ENCODE measurements at regions not wholly inside any gene's neighbourhood (a gene's known extent, or its start where the extent isn't known, plus 50 kb on each side); places are given as distances from the start of the nearest gene placed in this dataset.

DNA sequence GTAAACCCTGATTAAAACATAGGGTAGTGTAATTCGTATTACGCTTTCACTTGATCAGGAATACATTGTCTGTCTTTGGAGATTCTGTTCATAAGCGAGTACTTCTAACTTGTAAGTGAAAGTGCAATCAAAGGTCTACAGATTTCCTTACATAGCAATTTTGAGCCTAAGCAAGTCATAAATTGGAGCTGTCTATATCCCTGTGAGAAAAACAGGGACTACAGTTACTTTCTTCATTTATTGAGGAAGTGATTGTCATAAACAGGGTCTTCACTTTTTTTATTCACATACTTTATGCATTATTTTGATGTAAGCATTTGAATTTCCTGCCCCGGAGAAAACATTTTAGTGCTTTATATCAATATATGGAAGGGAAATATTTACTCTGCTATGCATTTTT is 670.4 kb downstream of the CBLN2 start:
- no peak for DNase-seq

DNA sequence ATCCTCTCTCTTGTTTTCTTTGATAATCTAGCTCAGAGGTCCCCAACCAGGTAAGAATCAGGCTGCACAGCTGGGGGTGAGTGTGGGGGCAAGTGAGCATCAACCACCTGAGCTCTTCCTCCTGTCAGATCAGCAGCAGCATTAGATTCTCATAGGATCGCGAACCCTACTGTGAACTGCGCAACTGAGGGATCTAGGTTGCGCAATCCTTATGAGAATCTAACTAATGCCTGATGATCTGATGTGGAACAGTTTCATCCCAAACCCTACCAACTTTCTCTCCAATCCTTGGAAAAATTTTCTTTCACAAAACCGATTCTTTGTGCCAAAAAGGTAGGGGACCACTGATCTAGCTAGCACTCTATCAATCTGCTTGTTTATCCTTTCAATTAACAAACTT is 678.3 kb downstream of the CBLN2 start:
- no peak for DNase-seq

DNA sequence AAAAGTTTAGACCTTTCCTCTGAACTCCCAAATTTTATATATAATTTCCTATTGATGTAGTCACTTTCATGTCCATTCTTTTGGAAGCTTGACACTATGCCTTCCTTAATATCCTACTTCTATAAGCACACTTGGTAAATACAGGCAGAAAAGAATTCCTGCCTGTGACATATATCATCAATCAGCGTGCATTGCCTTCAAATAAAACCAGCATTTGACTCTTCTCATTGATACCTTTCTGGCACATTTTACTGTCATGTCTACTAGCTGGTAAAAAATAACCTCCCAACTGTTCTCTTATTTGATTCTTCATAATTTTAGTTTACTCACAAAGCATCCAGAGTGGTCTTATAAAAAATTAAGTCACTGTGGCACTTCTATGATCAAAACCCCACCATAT is 693.5 kb downstream of the CBLN2 start:
- DNase-seq: no peak

DNA sequence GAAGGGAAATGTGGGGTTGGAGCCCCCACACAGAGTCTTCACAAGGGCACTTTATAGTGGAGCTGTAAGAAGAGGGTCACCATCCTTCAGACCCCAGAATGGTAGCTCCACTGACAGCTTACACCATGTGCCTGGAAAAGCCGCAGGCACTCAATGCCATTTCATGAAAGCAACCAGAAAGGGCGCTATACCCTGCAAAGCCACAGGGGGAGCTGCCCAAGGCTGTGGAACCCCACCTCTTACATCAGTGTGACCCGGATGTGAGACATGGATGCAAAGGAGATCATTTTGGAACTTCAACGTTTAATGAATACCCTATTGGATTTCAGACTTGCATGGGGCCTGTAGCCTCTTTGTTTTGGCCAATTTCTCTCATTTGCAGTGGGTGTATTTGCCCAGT is 694.7 kb downstream of the CBLN2 start:
- no peak for DNase-seq

DNA sequence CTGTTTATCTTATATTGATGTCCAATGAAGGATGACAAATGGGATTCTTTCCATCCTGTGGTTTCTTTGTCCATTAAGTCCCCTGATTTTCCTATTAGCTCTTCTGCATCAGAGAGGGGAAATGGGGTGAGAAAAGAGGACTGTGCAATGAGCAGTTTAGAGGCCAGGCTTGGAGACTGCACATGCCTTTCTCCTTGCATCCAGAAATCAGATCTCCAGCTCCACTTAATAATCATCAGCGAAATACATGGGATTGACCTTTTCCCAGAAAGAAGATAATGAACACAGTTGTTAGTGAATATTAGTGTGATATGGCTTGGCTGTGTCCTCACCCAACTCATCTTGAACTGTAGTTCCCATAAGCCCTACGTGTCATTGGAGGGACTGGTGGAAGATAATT is 697.4 kb downstream of the CBLN2 start:
- DNase-seq: no peak

DNA sequence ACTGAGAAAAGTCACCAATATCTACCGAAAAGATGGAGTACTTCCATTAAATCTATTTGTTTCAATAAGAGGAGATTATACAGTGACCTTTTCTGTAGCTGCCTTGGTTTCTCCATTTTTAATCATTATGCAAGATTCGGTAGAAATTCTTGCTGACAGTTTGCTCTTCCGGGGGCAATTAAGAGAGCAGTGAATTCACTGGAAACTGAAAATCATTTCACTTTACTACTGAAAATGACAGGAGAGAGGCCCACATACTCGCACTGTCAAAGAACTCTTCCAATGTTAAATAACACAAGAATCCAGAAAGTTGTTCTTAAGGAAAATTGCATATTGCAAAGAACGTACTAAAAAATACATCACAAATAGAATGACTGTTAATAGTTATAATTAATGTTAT is 699.3 kb downstream of the CBLN2 start:
- DNase-seq: no peak

DNA sequence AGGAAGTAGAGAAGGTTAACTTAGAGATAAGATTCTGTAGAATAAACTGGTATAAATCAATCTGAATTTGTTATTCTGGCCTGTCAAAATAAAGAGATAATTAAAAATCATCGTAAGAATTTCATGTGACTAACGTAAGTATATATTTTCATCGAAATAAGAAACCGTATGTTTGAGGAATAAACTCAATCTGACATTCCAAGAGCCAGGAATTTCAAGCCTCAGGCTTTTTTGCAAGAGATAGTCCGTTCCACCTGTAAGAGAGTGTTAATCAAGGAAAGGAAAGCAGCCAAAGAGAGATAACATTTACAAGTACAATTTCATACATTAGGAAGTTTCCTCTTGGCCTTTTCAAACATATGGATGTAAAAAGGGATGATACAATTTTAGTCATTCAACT is 701.5 kb downstream of the CBLN2 start:
- no peak for DNase-seq

DNA sequence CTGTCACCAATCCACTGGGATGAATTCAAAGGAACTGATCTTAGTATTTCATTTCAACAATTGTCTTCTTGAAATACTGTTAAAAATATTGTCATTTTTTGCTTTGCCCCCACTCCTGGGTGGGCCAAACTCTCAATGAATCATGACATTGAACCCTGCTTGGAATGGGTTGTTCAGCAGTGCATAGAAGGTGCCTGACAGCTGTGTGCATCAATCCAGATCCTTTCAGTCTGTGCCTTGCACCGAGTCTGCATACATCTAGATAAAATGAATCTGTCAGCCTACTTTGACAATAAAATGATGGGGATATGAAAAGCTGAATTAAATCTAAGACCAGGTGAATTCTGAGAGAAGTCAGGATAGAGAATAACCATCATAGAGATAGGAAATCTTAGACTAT is 706.6 kb downstream of the CBLN2 start:
- no peak for DNase-seq

DNA sequence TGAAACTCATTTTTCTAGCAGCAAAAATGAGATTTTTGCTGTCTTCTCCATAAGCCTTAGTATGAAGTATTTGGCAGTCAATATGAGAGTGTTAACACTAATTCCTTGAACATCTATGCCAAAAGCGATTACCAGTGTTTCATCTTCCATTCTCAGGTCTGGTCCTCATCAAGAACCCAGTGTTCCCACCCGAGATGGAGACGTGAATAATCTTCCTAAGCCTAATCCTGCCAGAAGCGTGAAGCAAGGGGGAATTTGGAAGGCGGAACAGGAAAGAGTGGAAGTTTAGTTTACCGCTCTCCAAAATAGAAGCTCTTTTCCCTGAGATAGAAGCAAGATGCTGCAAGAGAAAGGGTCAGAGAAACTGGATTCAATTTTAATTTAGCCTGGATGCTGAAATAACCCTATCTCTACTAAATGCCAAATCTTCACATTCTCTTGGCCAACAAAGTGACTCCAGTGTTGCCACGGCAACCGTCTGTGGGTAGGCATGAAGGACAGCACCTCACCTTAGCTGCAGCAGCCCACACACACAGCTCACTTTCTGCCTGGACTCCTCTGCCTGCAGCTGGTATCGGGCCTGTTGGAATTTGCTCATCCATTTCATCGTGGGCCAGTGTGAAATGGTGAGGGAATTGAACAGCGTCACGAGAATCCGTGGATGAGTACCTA is 711.1 kb downstream of the CBLN2 start:
- DNase-seq: no peak

DNA sequence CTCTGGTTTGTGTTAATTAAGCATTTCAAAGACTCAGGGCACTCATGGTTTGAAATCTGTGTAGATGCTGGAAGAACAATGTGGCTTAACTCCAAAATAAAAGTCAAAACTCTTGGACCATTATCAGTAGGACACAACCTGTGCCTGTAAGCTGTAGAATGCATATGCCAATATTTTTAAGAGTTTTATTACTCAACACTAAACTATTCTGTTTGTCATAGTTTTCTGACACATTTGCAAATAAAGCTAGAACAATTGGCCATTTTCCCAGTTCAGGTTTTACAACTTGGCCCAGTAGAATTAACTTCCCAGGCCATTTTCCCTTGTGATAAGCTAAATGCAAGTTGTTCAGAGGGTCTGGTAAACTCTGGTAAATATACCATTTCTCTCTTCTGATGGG is 713.1 kb downstream of the CBLN2 start:
- no peak for DNase-seq

DNA sequence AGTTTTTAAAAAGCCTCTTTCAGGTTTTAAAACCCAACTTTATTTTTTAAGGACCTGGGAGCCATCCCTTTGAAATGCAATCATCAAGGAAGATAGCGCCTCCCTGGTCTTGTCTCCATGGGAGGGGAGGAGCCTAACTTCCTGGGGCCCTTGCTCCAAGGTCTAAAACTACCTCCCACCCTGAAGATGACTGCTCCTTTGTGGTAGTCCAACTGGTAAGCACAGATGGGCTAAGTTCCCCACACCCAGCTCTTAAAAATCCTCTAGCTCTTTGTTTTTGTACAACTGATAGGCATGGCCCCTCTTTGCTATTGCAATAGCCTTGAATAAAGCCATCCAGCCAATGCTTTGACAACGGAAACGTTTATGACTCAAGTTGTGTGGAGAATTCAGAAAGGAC is 716.8 kb downstream of the CBLN2 start:
- no peak for DNase-seq

DNA sequence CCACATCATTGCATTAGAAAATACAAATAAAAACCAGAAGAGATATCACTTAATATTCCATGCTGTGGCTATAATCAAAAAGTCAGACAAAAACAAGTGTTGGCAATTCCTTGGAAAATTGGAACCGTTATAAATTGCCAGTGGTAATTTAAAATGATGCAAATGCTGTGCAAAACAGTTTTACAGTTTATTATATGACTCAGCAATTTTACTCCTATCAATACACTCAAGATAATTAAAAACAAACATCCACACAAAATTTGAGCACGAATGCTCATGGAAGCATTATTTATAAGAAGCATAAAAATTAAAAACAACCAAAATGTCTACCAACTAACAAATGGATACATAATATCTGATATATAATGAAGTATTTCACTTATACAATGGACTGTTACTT is 728.8 kb downstream of the CBLN2 start:
- DNase-seq: no peak

DNA sequence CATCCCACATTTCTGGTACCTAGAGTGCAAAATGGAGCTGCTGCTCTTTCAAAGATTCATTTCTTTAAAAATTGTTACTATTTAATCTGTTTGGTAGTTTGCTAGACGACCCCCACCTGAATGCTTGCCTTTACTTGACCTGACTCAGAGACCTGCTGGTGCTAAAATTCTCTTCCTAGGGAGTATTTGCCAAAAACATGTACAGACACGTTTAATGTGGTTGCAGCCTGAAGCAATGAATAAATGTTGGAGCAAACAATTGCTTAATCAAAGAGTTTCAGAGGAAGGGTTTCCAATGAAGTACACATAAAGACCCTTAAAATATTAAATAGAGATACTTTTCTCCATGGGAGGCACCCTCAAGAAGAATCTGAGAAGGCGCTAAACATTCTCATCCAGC is 734.4 kb downstream of the CBLN2 start:
- DNase-seq: no peak

DNA sequence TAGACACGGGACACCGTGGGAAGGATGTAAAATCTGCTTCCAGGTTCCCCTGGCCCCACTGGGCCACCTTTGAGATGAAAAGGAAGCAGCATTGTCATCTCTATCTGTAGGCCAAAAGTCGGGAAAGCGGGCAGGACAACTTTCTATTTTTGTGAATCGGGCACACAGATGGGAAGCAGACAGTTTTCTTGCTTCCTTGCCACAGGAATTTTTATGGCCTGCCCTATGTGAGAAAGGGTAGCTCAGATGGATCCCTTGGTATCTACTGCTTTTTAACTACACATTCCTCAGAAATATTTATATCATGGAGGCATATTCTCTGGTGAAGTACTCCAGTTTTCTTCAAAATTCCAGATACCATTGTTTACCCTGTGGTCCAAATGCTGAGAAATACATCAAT is 735.5 kb downstream of the CBLN2 start:
- DNase-seq: no peak

DNA sequence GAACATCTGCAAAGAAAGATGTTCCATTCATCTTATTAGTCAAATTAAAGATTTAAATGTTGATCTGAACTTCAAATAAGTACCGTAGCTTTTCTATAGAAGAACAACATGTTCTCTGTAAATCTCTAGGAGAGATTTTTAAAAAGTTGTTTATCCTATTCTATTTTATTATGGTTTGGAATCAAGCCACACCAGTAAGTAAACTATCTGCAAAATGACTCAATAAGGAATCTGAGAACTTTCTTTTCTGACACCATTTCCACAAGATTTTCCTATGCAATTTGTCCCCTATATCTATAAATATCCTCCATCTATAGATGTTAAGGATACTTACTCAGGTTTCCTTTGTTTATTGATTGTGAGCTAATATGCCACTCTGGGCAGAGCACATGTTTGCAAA is 736.6 kb downstream of the CBLN2 start:
- no peak for DNase-seq

DNA sequence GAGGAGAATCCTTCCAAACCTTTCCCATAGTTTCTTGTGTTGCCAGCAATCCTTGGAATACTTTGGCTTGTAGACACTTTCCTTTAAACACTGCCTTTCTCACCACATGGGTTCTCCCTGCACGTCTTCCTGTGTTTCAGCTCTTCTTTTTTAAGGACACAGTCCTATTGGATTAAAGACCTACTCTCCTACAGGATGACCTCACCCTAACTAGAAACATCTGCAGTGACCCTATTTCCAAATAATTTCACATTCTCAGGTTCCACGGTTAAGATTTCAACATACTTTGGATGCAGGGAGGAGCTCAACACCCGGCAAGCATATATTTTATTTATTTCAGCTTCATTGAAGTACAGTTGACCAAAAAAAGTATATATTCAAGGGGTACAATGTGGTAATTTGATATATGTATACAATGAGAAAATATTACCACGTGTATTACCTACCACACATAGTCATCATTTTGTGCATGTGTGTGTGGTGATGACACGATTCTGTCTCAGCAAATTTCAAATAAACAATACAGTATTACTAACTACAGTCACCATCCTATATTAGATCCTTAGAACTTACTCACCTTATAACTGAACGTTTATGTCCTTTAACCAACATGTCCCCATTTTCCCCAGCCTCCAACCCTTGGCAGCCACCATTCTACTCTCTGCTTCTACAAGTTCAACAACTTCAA is 745.0 kb downstream of the CBLN2 start:
- no peak for DNase-seq

DNA sequence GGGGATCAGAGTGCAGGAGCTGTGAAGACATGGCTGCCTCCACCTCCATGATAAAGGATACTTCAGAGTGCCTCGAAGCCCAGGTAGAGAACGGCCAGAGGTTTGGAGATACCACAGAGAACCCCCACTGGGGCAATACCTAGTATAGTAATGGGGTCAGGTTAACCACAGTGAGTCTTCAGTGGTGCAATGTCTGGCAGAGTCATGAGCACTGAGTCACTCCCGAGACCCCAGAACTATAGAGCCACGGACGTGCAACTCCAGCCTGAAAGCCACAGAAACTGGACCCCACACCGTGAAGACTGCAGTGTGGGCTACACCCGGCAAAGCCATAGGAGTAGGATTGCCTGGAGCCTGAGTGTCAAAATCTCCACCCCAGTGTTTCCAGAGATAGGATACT is 746.6 kb downstream of the CBLN2 start:
- no peak for DNase-seq

DNA sequence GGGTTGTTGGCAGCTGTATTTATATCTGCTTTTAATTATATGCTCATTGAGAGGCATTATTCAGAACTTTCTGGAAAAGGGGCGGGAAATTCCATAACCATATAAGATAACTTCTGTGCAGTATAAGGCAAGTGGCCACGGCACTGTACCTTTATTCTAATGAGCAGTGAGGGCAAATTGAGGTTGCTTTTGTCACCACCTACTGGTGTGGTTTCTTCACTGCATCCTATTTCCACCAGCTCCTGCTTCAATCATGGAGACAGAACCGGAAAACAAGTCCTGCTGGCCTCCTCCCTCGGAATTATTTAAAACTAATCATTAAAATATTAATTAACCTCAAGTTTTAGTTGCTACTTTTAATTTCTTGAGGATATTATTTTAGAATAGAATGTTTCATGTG is 759.4 kb downstream of the CBLN2 start:
- DNase-seq: no peak

DNA sequence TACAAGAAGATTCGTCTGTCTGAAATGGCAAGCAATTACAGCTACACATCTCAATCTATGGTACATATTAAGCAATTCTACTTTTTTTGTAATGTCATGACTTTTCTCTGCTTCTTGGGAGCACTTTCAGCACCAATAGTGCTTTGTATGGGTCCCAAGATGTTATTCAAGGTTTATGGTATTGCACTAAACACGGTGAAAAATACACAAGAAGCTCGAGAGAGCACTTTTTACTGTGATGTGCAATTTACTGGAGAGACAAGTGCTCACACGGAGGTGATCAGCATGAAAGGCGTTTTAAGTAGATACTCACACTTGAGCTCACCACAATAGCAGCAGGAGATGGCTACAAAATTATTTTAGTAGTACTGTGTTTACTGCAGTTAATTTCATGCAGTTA is 783.6 kb downstream of the CBLN2 start:
- no peak for DNase-seq

DNA sequence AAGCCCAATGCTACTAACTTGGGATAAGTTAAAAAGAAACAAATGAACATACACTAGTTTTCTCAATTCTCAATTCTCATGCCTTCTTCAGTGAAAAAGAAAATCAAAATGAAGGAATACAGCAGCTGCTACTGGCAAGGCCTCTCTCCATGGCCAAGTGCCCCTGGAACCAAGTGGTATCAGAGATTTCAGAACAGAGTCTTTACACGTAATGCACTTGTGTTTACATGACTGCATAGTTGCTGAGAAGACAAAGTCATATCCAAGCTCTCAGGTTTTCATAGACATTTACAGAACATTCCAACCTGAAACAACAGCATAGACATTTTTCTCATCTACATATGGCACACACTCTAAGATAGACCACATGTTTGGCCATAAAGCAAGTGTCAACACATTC is 789.9 kb downstream of the CBLN2 start:
- DNase-seq: no peak

DNA sequence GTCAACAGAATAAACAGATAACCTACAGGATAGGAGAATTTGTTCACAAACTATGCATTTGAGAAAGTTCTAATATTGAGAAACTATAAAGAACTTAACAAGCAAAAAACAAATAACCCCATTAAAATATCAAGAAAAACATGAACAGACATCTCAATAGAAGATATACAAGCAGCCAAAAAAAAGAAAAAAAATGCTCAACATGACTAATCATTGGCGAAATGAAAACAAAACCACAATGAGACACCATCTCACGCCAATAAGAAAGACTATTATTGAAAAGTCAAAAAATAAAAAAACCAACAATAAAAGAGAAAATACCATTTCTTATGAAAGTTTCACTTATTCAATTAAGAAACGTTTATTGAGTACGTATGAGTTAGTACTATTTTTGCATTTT is 800.5 kb downstream of the CBLN2 start:
- DNase-seq: no peak

DNA sequence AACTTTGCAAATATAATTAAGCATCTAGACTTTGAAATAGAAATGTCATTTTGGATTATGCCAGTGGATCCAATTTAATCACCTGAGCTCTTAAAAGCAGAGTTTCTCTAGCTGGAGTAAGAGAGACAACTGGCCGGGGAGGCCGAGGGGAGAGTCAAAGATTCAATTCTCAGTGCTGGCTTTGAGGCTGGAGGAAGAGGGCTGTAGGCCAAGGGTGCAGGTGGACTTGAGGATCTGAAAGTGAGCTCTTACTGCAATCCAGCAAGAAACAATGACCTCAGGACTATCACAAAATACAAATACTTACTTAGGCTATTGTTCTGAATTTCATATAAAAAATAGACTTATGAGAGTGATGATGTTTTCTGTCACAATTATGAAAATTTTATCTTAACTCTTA is 814.5 kb downstream of the CBLN2 start:
- DNase-seq: no peak

DNA sequence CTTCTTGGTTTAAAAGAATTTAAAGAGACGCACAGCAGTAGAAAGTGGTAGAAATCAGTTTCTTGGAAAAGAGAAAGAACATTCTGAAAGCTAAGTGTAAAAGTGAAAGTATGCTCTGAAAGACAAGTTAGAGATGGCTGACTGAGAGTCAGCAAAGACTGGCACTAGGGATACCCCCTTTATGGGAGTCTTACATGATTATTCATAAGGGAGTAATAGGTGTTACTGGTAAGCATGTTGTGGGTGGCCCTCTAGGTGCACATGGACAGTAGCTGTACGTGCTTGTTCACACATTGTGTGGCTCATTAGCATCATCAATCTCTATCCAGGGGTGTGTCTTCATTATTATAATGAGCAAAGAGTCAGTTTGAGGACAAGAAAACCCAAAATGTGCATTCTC is 816.2 kb downstream of the CBLN2 start:
- no peak for DNase-seq

DNA sequence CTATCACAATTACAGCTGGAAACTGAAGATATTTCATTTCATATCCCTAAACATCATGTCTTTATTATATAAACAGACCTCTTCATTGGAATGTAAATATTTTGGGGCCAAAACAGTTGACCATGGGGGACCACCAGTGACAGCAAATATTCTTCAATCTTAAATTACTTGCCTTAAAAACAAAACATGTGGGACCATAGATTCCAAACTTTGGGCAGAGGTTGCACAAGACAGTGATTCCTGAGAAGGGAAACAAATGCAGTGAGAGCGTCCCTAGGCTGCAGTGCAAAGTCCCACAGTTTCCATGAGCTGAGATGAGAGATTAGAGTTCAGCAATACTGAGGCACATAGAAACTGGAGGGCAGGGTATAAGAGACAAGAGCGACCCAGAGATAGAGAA is 818.9 kb downstream of the CBLN2 start:
- no peak for DNase-seq

DNA sequence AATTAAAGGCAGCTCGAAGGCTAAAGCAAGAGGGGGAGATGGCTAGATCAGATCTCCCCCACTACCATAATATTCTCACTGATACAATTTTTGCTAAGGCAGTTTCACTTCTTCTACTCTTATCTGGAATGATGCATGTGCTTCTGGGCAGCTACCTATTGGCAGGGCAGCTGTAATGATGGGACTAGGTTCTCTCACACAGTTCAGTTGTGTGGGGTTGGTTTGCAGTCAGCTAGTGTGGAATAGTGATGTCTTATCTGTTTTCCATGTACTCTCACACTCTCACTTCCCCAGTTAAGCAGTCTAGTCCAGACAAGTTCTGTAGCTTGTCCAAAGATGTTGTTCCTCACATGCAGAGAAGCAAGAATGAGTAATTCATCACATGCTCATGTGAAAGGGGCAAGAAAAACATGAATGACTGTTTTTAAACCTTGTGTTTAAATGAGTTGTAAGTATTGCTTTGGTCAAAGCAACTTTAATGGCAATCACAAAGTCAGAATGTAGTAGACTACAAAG is 836.1 kb downstream of the CBLN2 start:
- DNase-seq: no peak

All from stimulated activated CD4-positive, alpha-beta T cell treated with anti-CD3 and anti-CD28 coated beads, Interleukin-4, amount 100 ng/mL, for 1 hour (primary cell).